Lower lobe of right lung (tissue), 2 donors: ENCODE measurements at regions not wholly inside any gene's neighbourhood (a gene's known extent, or its start where the extent isn't known, plus 50 kb on each side); places are given as distances from the start of the nearest gene placed in this dataset.

Experiments used
- ATAC-seq, 2 donors: fragments of 200-7000 bp; cut with Tn5 transposase; one replicate each; pipeline ENCODE4 v1.9.1; 2020 to 2022; ENCODE audit warnings: mild to moderate bottlenecking in 2 of 2, moderate library complexity in 2 of 2
- DNase-seq: peaks from one replicate; pipeline ENCODE4 v3.0.0-alpha.2; 2020
- H3K27ac ChIP-seq: fragments of 200-600 bp; one replicate; pipeline ENCODE4 v1.8.0; 2022
- H3K27me3 ChIP-seq: fragments of 200-600 bp; one replicate; pipeline ENCODE4 v1.8.0; 2022; ENCODE audit warnings: low read depth
- H3K36me3 ChIP-seq: fragments of 200-600 bp; one replicate; pipeline ENCODE4 v1.8.0; 2022; ENCODE audit warnings: mild to moderate bottlenecking
- H3K4me1 ChIP-seq: fragments of 200-600 bp; one replicate; pipeline ENCODE4 v1.8.0; 2022
- H3K4me3 ChIP-seq: fragments of 200-600 bp; one replicate; pipeline ENCODE4 v1.8.0; 2022; ENCODE audit warnings: mild to moderate bottlenecking
- H3K9me3 ChIP-seq: fragments of 200-600 bp; one replicate; pipeline ENCODE4 v1.8.0; 2022
- CTCF ChIP-seq: fragments of 200-600 bp; IDR thresholded peaks from one replicate; pipeline ENCODE4 v1.8.0; 2022; ENCODE audit warnings: antibody characterized with exemption, mild to moderate bottlenecking
- intact Hi-C: fragments of 100-400 bp; cut with DNase I; formaldehyde crosslinking; loops from one replicate; pipeline ENCODE4 v1.11.0; 2022
- donor health status: DM: no; HTN: yes; CAD: no; lungs with severe emphysema.

- Histone ChIP-seq H3K4me3 (no peak overlapping the region), H3K4me1 (peaks cover 19% of the 10 kb centered on the region), H3K9me3 (no peaks in the 10 kb centered on the region), H3K27ac (no peak overlapping the region), H3K36me3 (no peaks in the 10 kb centered on the region), H3K27me3 (no peaks in the 10 kb centered on the region)
- intact Hi-C loops, result no loop called here
- DNase-seq, result no peak
- no peak for TF ChIP-seq CTCF
- ATAC-seq, result no peak
Measured at GRCh38 chr5:74261866-74262265, 378.7 kb downstream of the ENC1 start.

- Histone ChIP-seq H3K9me3 (no peaks in the 10 kb centered on the region), H3K27ac (no peak overlapping the region), H3K36me3 (no peaks in the 10 kb centered on the region), H3K4me3 (no peak overlapping the region), H3K4me1 (peaks cover 20% of the 10 kb centered on the region), H3K27me3 (no peaks in the 10 kb centered on the region)
- DNase-seq (no peak), ATAC-seq (no peak)
- intact Hi-C loops, result no loop called here
- no peak for TF ChIP-seq CTCF
Measured at GRCh38 chr5:74261421-74261820, 379.1 kb downstream of the ENC1 start.

- Histone ChIP-seq H3K4me1 (peaks cover 20% of the 10 kb centered on the region), H3K27ac (no peak overlapping the region), H3K4me3 (no peak overlapping the region), H3K9me3 (no peaks in the 10 kb centered on the region), H3K36me3 (no peaks in the 10 kb centered on the region), H3K27me3 (no peaks in the 10 kb centered on the region)
- no peak for ATAC-seq
- no peak for TF ChIP-seq CTCF
- intact Hi-C loops, result no loop called here
- DNase-seq, result no peak
Measured at GRCh38 chr5:74259572-74259971, 381.0 kb downstream of the ENC1 start.

GRCh38 chr5:74258314-74258665 lies 382.2 kb downstream of the ENC1 start:
- intact Hi-C loops, result no loop called here
- TF ChIP-seq CTCF, result no peak
- H3K27ac ChIP-seq, result peak overlapping the region; percentile 31
- no peaks in the 10 kb centered on the region for H3K36me3 ChIP-seq
- no peak overlapping the region for H3K4me3 ChIP-seq
- H3K4me1 ChIP-seq, result peaks cover 20% of the 10 kb centered on the region
- no peaks in the 10 kb centered on the region for H3K9me3 ChIP-seq
- DNase-seq (no peak), ATAC-seq (no peak)
- H3K27me3 ChIP-seq, result no peaks in the 10 kb centered on the region

- H3K36me3 ChIP-seq, result no peaks in the 10 kb centered on the region
- intact Hi-C loops, result no loop called here
- peak; percentile 63 for DNase-seq
- no peak for TF ChIP-seq CTCF
- H3K4me1 ChIP-seq, result peaks cover 20% of the 10 kb centered on the region
- peak overlapping the region; percentile 31 for H3K27ac ChIP-seq
- H3K9me3 ChIP-seq, result no peaks in the 10 kb centered on the region
- ATAC-seq, result peak; percentile 86 to 88
- no peaks in the 10 kb centered on the region for H3K27me3 ChIP-seq
- no peak overlapping the region for H3K4me3 ChIP-seq
Measured at GRCh38 chr5:74257645-74258313, 382.7 kb downstream of the ENC1 start.
